GM12878 (cell line): ENCODE measurements at regions not wholly inside any gene's neighbourhood (a gene's known extent, or its start where the extent isn't known, plus 50 kb on each side); places are given as distances from the start of the nearest gene placed in this dataset.

Source experiments
- ATF7 ChIP-seq: fragments of 450-650 bp; IDR thresholded peaks from 2 replicates; pipeline ENCODE4 v1.6.1; 2016; ENCODE audit warnings: low read depth, mild to moderate bottlenecking
- BMI1 ChIP-seq: fragments of 450-650 bp; IDR thresholded peaks from 2 replicates; pipeline ENCODE4 v1.6.1; 2016; ENCODE audit warnings: mild to moderate bottlenecking, moderate library complexity, borderline replicate concordance
- CUX1 ChIP-seq: IDR thresholded peaks from 2 replicates; pipeline ENCODE4 v1.6.1; 2012; ENCODE audit warnings: improper control_type of control experiment, low read depth, low read length; ENCODE audit not compliant: insufficient replicate concordance
- DPF2 ChIP-seq: fragments of 450-650 bp; IDR thresholded peaks from 2 replicates; pipeline ENCODE4 v1.6.1; 2017; ENCODE audit warnings: mild to moderate bottlenecking
- E4F1 ChIP-seq: fragments of 450-650 bp; IDR thresholded peaks from 2 replicates; pipeline ENCODE4 v1.6.1; 2018; ENCODE audit warnings: borderline replicate concordance, mild to moderate bottlenecking; ENCODE audit not compliant: partially characterized antibody
- ESRRA ChIP-seq: IDR thresholded peaks from 2 replicates; pipeline ENCODE4 v1.6.1; 2012; ENCODE audit warnings: mild to moderate bottlenecking, low read length, improper control_type of control experiment
- HDAC2 ChIP-seq: fragments of 200-600 bp; sonication (generic); IDR thresholded peaks from 2 replicates; pipeline ENCODE4 v1.6.1; 2017
- NFIC ChIP-seq: IDR thresholded peaks from 2 replicates; pipeline ENCODE4 v1.6.1; 2012; ENCODE audit warnings: low read depth, mild to moderate bottlenecking, inconsistent platforms, low read length, moderate library complexity
- NR2C1 ChIP-seq: fragments of 450-650 bp; IDR thresholded peaks from 2 replicates; pipeline ENCODE4 v1.6.1; 2017; ENCODE audit warnings: antibody characterized with exemption, mild to moderate bottlenecking, moderate library complexity
- PRDM15 ChIP-seq: fragments of 450-650 bp; formaldehyde crosslinking; IDR thresholded peaks from 2 replicates; pipeline ENCODE4 v1.4.0; 2020; ENCODE audit warnings: mild to moderate bottlenecking, moderate library complexity
- SPI1 ChIP-seq: IDR thresholded peaks from 2 replicates; pipeline ENCODE4 v1.6.1; 2011; ENCODE audit warnings: low read depth, mild to moderate bottlenecking, low read length, moderate library complexity, borderline replicate concordance; ENCODE audit not compliant: insufficient read depth
- STAT1 ChIP-seq: fragments of 450-650 bp; conservative IDR thresholded peaks from 2 replicates; pipeline ENCODE4 v1.6.1; 2014; ENCODE audit warnings: antibody characterized with exemption, mild to moderate bottlenecking

GRCh38 chr20:60484316-60484715 is 526.1 kb downstream of the CDH26 start (continued):
- TF ChIP-seq ATF7: no peak
- TF ChIP-seq HDAC2: no peak
- no peak for TF ChIP-seq NR2C1
- TF ChIP-seq ESRRA: no peak
- TF ChIP-seq E4F1: no peak
- TF ChIP-seq DPF2: no peak
- no peak for TF ChIP-seq NFIC
- no peak for TF ChIP-seq PRDM15 (CRISPR knock-in tag)
- no peak for TF ChIP-seq BMI1
- TF ChIP-seq SPI1: no peak
- TF ChIP-seq STAT1: no peak
- no peak for TF ChIP-seq CUX1
